ENCODE measurements at regions not wholly inside any gene's neighbourhood (a gene's known extent, or its start where the extent isn't known, plus 50 kb on each side); places are given as distances from the start of the nearest gene placed in this dataset.

DNA sequence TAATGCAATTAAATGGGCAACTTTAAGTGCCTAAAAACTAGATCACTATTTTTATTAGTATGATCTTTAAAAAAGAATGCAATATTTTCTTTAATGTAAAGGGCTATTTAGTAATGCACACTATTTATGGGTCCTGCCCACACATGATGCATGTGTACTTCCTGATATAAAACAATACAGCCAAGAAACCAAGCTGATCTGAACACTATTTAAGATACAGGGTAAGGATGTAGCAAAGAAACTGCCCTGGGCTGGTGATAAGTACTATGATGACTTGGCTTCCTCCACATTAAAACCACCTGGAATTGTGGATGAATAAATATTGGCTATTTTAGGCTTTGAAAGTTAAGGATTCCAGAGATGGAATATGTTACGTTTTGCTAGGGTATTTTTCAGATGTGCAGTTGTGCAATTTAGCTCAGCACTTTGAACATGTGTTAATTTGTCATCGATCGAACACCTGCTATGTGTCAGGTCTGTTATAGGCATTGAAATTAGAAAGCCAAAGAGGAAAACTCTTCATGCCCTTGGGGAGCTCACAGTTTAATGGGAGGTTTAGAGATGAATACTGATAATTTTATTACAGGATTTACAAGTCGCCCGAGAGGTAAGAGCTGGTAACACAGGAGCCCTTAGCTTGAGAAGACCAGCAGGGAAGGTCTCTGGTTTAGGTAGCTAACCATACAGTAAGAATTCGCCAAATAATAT, 276.7 kb downstream of the PLK2 start:
- no peak for TF ChIP-seq ZFX (IDR thresholded peaks at IDR 0.05)
- TF ChIP-seq, protein P1, sequence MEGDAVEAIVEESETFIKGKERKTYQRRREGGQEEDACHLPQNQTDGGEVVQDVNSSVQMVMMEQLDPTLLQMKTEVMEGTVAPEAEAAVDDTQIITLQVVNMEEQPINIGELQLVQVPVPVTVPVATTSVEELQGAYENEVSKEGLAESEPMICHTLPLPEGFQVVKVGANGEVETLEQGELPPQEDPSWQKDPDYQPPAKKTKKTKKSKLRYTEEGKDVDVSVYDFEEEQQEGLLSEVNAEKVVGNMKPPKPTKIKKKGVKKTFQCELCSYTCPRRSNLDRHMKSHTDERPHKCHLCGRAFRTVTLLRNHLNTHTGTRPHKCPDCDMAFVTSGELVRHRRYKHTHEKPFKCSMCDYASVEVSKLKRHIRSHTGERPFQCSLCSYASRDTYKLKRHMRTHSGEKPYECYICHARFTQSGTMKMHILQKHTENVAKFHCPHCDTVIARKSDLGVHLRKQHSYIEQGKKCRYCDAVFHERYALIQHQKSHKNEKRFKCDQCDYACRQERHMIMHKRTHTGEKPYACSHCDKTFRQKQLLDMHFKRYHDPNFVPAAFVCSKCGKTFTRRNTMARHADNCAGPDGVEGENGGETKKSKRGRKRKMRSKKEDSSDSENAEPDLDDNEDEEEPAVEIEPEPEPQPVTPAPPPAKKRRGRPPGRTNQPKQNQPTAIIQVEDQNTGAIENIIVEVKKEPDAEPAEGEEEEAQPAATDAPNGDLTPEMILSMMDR (conservative IDR thresholded peaks at IDR 0.05) = no peak; the same call in 1 of the 2 replicates
